Omental fat pad (tissue), 3 donors: ENCODE measurements at regions not wholly inside any gene's neighbourhood (a gene's known extent, or its start where the extent isn't known, plus 50 kb on each side); places are given as distances from the start of the nearest gene placed in this dataset. TPM values are rescaled to one million over a fixed set of nuclear protein-coding genes. Genes with fewer than 3 reads are reported as not detected.
"Not testable (repeated sequence)": the region's sequence is repeated elsewhere in the genome, so short reads cannot be mapped to it uniquely, and the experiment has no call there.

Experiments
- ATAC-seq: fragments of 150-250 bp; one replicate; pipeline ENCODE4 v1.9.1; 2016; ENCODE audit warnings: mild to moderate bottlenecking, moderate library complexity; ENCODE audit not compliant: low FRiP score
- DNase-seq: peaks from one replicate; pipeline ENCODE4 v3.0.0-alpha.2; 2019; ENCODE audit warnings: low spot score
- small RNA-seq: library from RNA; depleted of rRNA; stranded (forward); fragments of <200 nt; gene quantifications from one replicate; pipeline ENCODE3, GENCODE V24; 2016
- TF ChIP-seq, protein P1 (sequence below), 3 donors: fragments of 450-650 bp; IDR thresholded peaks; one replicate each; pipeline ENCODE4 v1.5.1; 2016 to 2017; ENCODE audit warnings: antibody characterized with exemption in 3 of 3, mild to moderate bottlenecking in 3 of 3, moderate library complexity in 2 of 3

DNA sequence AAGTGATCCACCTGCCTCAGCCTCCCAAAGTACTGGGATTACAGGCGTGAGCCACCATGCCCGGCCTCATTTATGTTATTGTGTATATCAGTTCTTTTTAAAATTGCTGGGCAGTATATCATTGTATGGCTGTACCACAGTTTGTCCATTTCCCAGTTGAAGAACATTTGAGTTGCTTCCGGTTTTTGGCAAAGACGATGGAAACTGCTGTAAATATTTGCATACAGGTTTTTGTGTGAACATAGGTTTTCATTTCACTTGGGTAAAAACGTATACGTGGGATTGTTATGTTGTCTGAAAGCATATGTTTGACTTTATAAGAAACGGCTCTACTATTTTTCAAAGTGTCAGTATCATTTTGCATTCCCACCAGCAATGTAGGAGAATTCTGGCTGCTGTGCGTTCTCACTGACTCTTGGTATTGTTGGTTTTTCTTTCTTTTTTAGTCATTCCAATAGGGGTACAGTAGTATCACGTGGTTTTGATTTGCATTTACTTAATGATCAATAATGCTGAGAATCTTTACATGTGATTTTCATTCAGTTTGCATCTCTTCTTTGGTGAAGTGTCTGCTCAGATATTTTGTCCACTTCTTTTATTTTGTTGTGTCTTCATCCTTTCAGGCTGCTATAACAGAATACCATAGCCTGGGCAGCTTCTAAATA lies 63.2 kb upstream of the GOT2 start:
- no peak for DNase-seq
- no peak for ATAC-seq
- TF ChIP-seq, protein P1, sequence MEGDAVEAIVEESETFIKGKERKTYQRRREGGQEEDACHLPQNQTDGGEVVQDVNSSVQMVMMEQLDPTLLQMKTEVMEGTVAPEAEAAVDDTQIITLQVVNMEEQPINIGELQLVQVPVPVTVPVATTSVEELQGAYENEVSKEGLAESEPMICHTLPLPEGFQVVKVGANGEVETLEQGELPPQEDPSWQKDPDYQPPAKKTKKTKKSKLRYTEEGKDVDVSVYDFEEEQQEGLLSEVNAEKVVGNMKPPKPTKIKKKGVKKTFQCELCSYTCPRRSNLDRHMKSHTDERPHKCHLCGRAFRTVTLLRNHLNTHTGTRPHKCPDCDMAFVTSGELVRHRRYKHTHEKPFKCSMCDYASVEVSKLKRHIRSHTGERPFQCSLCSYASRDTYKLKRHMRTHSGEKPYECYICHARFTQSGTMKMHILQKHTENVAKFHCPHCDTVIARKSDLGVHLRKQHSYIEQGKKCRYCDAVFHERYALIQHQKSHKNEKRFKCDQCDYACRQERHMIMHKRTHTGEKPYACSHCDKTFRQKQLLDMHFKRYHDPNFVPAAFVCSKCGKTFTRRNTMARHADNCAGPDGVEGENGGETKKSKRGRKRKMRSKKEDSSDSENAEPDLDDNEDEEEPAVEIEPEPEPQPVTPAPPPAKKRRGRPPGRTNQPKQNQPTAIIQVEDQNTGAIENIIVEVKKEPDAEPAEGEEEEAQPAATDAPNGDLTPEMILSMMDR (IDR thresholded peaks at IDR 0.05): no peak

DNA sequence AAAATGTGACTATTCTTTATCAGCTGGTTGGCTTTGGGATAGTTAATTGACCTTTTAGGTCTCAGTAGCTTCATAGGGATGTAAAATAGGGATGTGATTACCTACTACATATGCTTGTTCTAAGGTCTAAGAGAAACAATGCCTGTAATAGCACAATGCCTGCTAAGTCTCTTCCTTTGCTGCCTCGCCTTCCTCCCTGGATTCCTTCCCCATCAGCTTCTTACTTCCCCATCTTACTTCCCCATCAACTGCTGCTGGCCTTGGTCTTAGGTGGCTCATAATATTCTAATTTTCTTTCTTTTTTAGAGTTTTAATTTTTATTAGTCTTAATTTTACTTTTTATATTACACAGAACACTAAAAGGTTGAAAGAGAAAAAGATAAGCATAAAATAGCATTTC lies 59.2 kb upstream of the GOT2 start:
- TF ChIP-seq, protein P1 (IDR thresholded peaks at IDR 0.05): no peak
- no peak for ATAC-seq
- DNase-seq: no peak

DNA sequence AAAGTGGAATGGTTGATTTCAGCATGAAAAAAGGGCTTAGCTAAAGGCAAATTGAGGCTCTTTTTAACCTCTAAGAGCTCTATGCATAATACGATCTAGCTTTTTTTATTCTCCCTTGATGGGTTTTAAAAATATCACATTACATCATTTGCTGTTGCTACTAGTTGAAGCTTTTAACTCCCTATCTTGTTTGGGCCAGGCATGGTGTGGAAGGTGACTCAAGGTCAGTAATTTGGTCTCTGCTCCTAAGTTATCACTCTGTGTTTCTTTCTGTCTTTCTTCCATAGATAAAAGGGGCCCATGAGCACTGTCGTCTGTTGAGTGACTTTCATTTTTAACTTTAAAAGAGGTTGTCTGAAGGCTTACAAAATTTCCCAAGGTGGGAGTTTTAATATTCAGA lies 58.1 kb upstream of the GOT2 start:
- TF ChIP-seq, protein P1 (IDR thresholded peaks at IDR 0.05): no peak
- DNase-seq (no peak), ATAC-seq (no peak)

DNA sequence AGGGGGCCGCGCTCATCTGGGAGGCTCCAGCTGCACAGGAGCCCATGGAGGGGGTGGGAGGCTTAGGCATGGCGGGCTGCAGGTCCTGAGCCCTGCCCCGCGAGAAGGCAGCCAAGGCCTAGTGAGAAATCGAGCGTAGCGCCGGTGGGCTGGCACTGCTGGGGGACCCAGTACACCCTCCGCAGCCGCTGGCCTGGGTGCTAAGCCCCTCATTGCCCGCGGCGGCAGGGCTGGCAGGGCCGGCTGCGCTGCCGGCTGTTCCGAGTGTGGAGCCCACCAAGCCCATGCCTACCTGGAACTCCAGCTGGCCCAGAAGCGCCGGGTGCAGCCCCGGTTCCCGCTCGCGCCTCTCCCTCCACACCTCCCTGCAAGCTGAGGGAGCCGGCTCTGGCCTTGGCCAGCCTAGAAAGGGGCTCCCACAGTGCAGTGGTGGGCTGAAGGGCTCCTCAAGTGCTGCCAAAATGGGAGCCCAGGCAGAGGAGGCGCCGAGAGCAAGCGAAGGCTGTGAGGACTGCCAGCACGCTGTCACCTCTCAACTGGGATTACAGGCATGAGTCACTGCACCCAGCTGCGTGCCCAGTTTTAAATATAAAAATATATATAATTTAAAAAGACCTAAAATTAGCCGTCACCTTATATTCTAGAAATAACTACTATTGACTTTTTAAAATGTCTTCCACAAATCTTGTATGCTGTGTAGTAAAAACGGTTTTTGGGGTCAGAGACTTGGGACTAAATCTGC lies 56.9 kb upstream of the GOT2 start:
- ATAC-seq, DNase-seq: not testable (repeated sequence)

DNA sequence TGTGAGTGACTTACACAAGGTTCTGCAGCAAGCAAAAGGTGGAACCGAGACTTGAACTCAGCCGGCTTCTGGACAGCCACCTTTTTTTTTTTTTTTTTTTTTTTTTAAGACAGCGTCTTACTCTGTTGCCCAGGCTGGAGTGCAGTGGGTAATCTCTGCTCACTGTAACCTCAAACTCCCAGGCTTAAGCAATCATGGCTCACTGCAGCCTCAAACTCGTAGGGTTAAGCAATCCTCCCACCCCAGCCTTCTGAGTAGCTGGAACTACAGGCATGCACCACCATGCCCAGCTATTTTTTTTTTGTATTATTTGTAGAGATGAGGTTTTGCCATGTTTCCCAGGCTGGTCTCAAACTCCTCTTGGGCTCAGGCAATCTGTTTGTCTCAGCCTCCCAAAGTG lies 55.2 kb upstream of the GOT2 start:
- TF ChIP-seq, protein P1 (IDR thresholded peaks at IDR 0.05): no peak
- DNase-seq (no peak), ATAC-seq (no peak)

Small RNAs in the stretch of these regions (small RNA-seq; reads per million reads assigned to genes)
- gene AC018554.2: not detected
- not detected for gene AC092121.1
- not detected for gene RF00017
- not detected for gene RNU4-58P
- not detected for gene RPS27P27
